Ascending aorta (tissue), 2 donors: ENCODE measurements at regions not wholly inside any gene's neighbourhood (a gene's known extent, or its start where the extent isn't known, plus 50 kb on each side); places are given as distances from the start of the nearest gene placed in this dataset.

ENCODE experiments used
- DNase-seq, 2 donors: peaks; one replicate each; pipeline ENCODE4 v3.0.0-alpha.2; 2019; ENCODE audit warnings: low spot score in 2 of 2
- H3K27ac ChIP-seq, 2 donors: fragments of 200-600 bp; sonication (generic); one replicate each; pipeline ENCODE4 v1.5.1; 2016 to 2017; ENCODE audit warnings: mild to moderate bottlenecking in 1 of 2
- H3K27me3 ChIP-seq: fragments of 200-600 bp; sonication (generic); one replicate; pipeline ENCODE4 v1.5.1; 2017
- H3K36me3 ChIP-seq, 2 donors: fragments of 200-600 bp; sonication (generic); one replicate each; pipeline ENCODE4 v1.5.1; 2016
- H3K4me1 ChIP-seq, 2 donors: fragments of 200-600 bp; sonication (generic); one replicate each; pipeline ENCODE4 v1.5.1; 2016 to 2017; ENCODE audit warnings: mild to moderate bottlenecking in 1 of 2
- H3K4me3 ChIP-seq, 2 donors: fragments of 200-600 bp; sonication (generic); one replicate each; pipeline ENCODE4 v1.5.1; 2016 to 2017; ENCODE audit warnings: mild to moderate bottlenecking in 1 of 2
- H3K9me3 ChIP-seq, 2 donors: fragments of 200-600 bp; sonication (generic); one replicate each; pipeline ENCODE4 v1.5.1; 2016
- intact Hi-C: fragments of 100-400 bp; cut with DNase I; formaldehyde crosslinking; loops from one replicate; pipeline ENCODE4 v1.15.1; 2023
- TF ChIP-seq, protein P1 (sequence below), 3 experiments: fragments of 200-600 bp in 2 of 3; fragments of 450-650 bp in 1 of 3; sonication (generic) in 2 of 3; IDR thresholded peaks; one replicate each; pipeline ENCODE4 v1.5.1; 2016 to 2019; ENCODE audit warnings: antibody characterized with exemption in 3 of 3, mild to moderate bottlenecking in 1 of 3, moderate library complexity in 1 of 3

DNA sequence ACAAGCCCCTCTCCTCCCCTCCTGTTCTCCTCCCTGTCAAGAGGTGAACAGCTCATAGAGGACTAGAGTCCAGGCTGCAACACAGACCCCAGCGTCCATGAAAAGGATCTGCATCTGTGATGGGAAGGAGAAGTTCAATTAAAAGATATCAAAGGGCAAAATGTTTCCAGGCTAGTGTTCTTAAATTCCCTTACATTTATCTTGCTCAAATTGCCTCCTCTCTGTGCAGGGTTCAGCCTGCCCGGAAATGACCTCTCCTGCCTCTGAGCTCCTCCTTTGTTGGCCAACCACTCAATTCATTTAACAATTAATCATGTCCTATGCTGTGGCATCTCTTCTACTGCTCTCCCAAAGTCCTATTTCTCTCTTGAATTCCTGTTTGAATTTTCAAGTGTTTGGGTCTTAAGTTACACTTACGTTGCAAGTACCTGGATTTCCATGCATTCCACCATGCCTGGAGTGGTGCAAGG, 105.3 kb downstream of the TSN start:
- no peaks in the 10 kb centered on the region for H3K4me1 ChIP-seq
- TF ChIP-seq, protein P1, sequence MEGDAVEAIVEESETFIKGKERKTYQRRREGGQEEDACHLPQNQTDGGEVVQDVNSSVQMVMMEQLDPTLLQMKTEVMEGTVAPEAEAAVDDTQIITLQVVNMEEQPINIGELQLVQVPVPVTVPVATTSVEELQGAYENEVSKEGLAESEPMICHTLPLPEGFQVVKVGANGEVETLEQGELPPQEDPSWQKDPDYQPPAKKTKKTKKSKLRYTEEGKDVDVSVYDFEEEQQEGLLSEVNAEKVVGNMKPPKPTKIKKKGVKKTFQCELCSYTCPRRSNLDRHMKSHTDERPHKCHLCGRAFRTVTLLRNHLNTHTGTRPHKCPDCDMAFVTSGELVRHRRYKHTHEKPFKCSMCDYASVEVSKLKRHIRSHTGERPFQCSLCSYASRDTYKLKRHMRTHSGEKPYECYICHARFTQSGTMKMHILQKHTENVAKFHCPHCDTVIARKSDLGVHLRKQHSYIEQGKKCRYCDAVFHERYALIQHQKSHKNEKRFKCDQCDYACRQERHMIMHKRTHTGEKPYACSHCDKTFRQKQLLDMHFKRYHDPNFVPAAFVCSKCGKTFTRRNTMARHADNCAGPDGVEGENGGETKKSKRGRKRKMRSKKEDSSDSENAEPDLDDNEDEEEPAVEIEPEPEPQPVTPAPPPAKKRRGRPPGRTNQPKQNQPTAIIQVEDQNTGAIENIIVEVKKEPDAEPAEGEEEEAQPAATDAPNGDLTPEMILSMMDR (IDR thresholded peaks at IDR 0.05) = no peak
- DNase-seq = no peak
- no peak overlapping the region for H3K27ac ChIP-seq
- no peaks in the 10 kb centered on the region for H3K27me3 ChIP-seq
- H3K9me3 ChIP-seq = no peaks in the 10 kb centered on the region
- no peaks in the 10 kb centered on the region for H3K36me3 ChIP-seq
- H3K4me3 ChIP-seq = no peak overlapping the region
- intact Hi-C loops = no loop called here

DNA sequence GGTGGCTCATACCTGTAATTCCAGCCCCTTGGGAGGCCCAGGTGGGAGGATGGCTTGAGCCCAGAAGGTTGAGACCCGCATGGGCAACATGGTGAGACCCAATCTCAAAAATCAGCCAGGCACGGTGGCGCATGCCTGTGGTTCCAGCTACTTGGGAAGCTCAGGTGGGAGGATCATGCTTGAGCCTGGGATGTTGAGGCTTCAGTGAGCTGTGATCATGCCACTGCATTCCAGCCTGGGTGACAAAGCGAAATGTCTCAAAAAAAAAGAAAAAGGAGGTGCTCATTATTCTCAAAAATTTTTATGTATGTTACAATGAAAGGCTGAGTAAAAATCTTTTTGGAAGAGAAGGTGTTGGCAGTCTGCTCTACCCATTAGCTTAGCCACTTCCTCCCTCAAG, 106.8 kb downstream of the TSN start:
- no peak for DNase-seq
- Histone ChIP-seq H3K9me3 (no peaks in the 10 kb centered on the region), H3K36me3 (no peaks in the 10 kb centered on the region), H3K4me1 (no peaks in the 10 kb centered on the region), H3K27me3 (no peaks in the 10 kb centered on the region), H3K4me3 (no peak overlapping the region), H3K27ac (no peak overlapping the region)
- TF ChIP-seq, protein P1 (IDR thresholded peaks at IDR 0.05) = no peak
- intact Hi-C loops = no loop called here

DNA sequence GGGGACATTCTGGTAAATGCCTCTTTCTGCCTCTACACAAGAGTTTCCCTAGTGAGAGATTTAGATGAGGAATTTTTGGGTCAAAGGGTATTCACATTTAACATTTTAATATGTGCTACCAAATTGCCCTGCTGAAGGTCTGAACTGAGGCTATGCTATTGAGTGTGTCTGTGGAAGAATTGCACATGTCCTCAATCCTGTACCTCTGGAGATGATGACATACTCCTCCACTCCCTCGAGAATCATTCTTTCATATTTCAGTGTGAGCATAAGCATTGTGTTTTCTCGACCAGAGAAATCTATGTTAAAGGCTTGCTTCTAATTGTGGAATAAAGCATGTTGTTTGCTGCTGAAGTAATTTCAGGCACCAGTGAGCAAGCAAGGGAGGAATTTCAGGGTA, 110.5 kb downstream of the TSN start:
- no peaks in the 10 kb centered on the region for H3K9me3 ChIP-seq
- H3K4me1 ChIP-seq = no peaks in the 10 kb centered on the region
- H3K27ac ChIP-seq = no peak overlapping the region
- no peak for DNase-seq
- intact Hi-C loops = no loop called here
- H3K27me3 ChIP-seq = no peaks in the 10 kb centered on the region
- no peak overlapping the region for H3K4me3 ChIP-seq
- no peaks in the 10 kb centered on the region for H3K36me3 ChIP-seq
- TF ChIP-seq, protein P1 (IDR thresholded peaks at IDR 0.05) = no peak

DNA sequence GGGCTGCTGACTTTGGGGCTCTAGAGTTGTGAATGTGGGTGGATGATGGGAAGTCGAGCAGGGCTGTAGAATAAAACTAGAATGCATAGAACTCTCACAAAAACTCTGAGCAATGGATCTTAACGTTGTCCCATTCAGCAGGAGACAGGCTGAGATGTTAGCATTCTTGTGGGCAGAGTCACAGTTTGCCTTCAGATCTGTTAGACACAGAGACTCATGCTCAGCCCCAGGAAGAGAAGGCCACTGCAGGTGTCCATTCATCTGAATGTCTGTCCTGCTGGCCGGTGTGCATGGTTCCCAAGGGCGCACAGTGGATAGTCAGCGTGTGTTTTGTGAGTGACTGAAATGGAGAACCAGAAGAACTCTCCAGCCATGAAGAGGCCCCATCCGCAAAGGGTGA, 111.3 kb downstream of the TSN start:
- H3K27me3 ChIP-seq = no peaks in the 10 kb centered on the region
- intact Hi-C loops = no loop called here
- TF ChIP-seq, protein P1 (IDR thresholded peaks at IDR 0.05) = no peak
- H3K4me3 ChIP-seq = no peak overlapping the region
- H3K27ac ChIP-seq = no peak overlapping the region
- no peak for DNase-seq
- no peaks in the 10 kb centered on the region for H3K9me3 ChIP-seq
- no peaks in the 10 kb centered on the region for H3K36me3 ChIP-seq
- H3K4me1 ChIP-seq = no peaks in the 10 kb centered on the region

DNA sequence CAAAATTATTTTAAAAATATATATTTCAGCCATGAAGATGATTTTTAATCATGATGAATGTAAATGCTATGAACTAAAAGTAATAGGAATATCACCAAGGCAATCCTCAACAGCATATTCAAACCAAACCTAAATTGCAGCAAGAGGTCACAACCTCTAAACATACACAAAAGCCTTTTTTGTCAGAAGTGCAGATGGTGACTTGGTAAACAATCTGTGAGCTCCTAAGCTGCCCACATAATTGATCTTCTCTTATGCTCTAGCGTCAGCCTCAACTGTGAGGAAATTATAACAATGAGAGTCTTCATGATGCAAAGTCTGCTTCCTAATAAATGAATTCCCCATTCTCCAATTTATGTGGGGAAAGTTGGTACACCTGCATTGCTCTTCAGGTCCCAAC, 113.2 kb downstream of the TSN start:
- Histone ChIP-seq H3K27me3 (no peaks in the 10 kb centered on the region), H3K9me3 (no peaks in the 10 kb centered on the region), H3K4me1 (no peaks in the 10 kb centered on the region), H3K27ac (no peak overlapping the region), H3K36me3 (no peaks in the 10 kb centered on the region), H3K4me3 (no peak overlapping the region)
- TF ChIP-seq, protein P1 (IDR thresholded peaks at IDR 0.05) = no peak
- DNase-seq = no peak
- intact Hi-C loops = no loop called here

DNA sequence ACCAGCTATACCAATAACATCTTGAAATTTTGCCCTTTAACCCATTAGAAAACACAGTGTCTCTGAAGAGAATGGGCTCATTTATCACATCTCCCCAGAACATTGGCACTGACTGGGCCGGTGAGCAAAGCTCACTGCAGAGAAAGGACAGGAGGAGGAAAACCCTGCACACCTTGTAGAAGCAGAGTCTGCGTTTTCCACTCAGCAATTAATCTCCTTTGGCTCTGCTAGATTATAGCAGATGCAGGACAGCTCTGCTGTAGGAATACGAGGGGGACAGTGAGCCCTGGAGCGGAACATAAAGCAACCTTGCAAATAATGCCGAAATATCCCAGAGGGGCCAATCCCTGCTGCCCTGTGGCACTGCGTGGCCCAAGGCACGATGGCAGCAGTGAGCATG, 113.9 kb downstream of the TSN start:
- no peak overlapping the region for H3K4me3 ChIP-seq
- TF ChIP-seq, protein P1 (IDR thresholded peaks at IDR 0.05) = no peak
- no peaks in the 10 kb centered on the region for H3K9me3 ChIP-seq
- H3K36me3 ChIP-seq = no peaks in the 10 kb centered on the region
- H3K4me1 ChIP-seq = no peaks in the 10 kb centered on the region
- H3K27me3 ChIP-seq = no peaks in the 10 kb centered on the region
- intact Hi-C loops = no loop called here
- DNase-seq = no peak
- H3K27ac ChIP-seq = no peak overlapping the region
